BE2C (cell line): ENCODE measurements at regions not wholly inside any gene's neighbourhood (a gene's known extent, or its start where the extent isn't known, plus 50 kb on each side); places are given as distances from the start of the nearest gene placed in this dataset.

Experiments used
- DNase-seq: peaks from one replicate; pipeline ENCODE4 v3.0.0-alpha.2; 2020
- H3K27me3 ChIP-seq: fragments of 250-450 bp; sonication (Bioruptor Pico); 2 replicates; pipeline ENCODE4 v1.5.1; 2020; ENCODE audit warnings: mild to moderate bottlenecking
- H3K36me3 ChIP-seq: fragments of 250-450 bp; sonication (Bioruptor Pico); 2 replicates; pipeline ENCODE4 v1.5.1; 2020; ENCODE audit warnings: mild to moderate bottlenecking
- H3K4me1 ChIP-seq: fragments of 250-450 bp; sonication (Bioruptor Pico); 2 replicates; pipeline ENCODE4 v1.5.1; 2020
- H3K4me3 ChIP-seq: 2 replicates; pipeline ENCODE4 v1.5.1; 2011; ENCODE audit warnings: low read depth, low read length
- H3K9me3 ChIP-seq: fragments of 250-450 bp; sonication (Bioruptor Pico); 2 replicates; pipeline ENCODE4 v1.5.1; 2020
- CTCF ChIP-seq: IDR thresholded peaks from 2 replicates; pipeline ENCODE4 v1.5.1; 2012; ENCODE audit warnings: mild to moderate bottlenecking, low read depth, low read length

GRCh38 chr2:234269769-234270204 is 219.3 kb downstream of the SPP2 start:
- Histone ChIP-seq H3K4me1 (no peaks in the 10 kb centered on the region), H3K4me3 (no peak overlapping the region), H3K9me3 (no peaks in the 10 kb centered on the region), H3K27me3 (no peaks in the 10 kb centered on the region), H3K36me3 (no peaks in the 10 kb centered on the region)
- DNase-seq = no peak
- TF ChIP-seq CTCF = no peak

GRCh38 chr2:234267534-234267933 is 217.0 kb downstream of the SPP2 start:
- no peak for TF ChIP-seq CTCF
- no peaks in the 10 kb centered on the region for H3K27me3 ChIP-seq
- H3K4me1 ChIP-seq = no peaks in the 10 kb centered on the region
- DNase-seq = no peak
- H3K9me3 ChIP-seq = no peaks in the 10 kb centered on the region
- H3K4me3 ChIP-seq = no peak overlapping the region
- H3K36me3 ChIP-seq = no peaks in the 10 kb centered on the region

GRCh38 chr2:234266952-234267351 is 216.4 kb downstream of the SPP2 start:
- no peak for TF ChIP-seq CTCF
- no peaks in the 10 kb centered on the region for H3K4me1 ChIP-seq
- DNase-seq = no peak
- H3K27me3 ChIP-seq = no peaks in the 10 kb centered on the region
- H3K36me3 ChIP-seq = no peaks in the 10 kb centered on the region
- H3K4me3 ChIP-seq = no peak overlapping the region
- H3K9me3 ChIP-seq = no peaks in the 10 kb centered on the region

- H3K36me3 ChIP-seq = no peaks in the 10 kb centered on the region
- TF ChIP-seq CTCF = no peak
- H3K27me3 ChIP-seq = no peaks in the 10 kb centered on the region
- no peaks in the 10 kb centered on the region for H3K4me1 ChIP-seq
- H3K4me3 ChIP-seq = no peak overlapping the region
- H3K9me3 ChIP-seq = no peaks in the 10 kb centered on the region
- DNase-seq = no peak
These were observed 214.7 kb downstream of the SPP2 start for GRCh38 chr2:234265206-234265605.

DNA sequence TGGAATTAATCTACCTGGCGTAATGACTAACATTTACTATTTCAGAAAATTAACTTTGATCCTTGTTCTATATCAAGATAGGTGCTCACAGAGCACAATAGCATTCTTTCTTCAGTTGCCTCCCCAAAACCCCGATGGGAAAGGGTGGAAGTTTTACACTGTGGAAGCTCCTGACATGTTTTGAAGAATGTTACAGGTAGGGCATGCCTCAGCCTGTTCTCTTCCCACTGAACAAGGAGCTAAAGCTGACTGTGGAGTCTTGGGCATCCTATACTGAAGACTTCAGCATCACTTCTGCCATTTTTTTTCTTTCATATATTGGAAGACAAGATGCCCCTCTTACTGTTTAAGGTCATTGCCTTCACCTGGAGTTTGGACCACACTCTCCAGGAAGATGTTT is 211.2 kb downstream of the SPP2 start:
- DNase-seq = no peak
- H3K4me3 ChIP-seq = no peak overlapping the region
- H3K36me3 ChIP-seq = no peaks in the 10 kb centered on the region
- no peak for TF ChIP-seq CTCF
- no peaks in the 10 kb centered on the region for H3K9me3 ChIP-seq
- peaks cover 4% of the 10 kb centered on the region; the same call in 1 of the 2 replicates for H3K4me1 ChIP-seq
- H3K27me3 ChIP-seq = no peaks in the 10 kb centered on the region

- no peak for TF ChIP-seq CTCF
- no peak overlapping the region for H3K4me3 ChIP-seq
- no peaks in the 10 kb centered on the region for H3K27me3 ChIP-seq
- peaks cover 6% of the 10 kb centered on the region; the same call in 1 of the 2 replicates for H3K4me1 ChIP-seq
- DNase-seq = no peak
- H3K9me3 ChIP-seq = no peaks in the 10 kb centered on the region
- no peaks in the 10 kb centered on the region for H3K36me3 ChIP-seq
These were observed 208.9 kb downstream of the SPP2 start for GRCh38 chr2:234259440-234259839.
